NT2/D1 (cell line): ENCODE measurements at regions not wholly inside any gene's neighbourhood (a gene's known extent, or its start where the extent isn't known, plus 50 kb on each side); places are given as distances from the start of the nearest gene placed in this dataset.

Experiments
- SUZ12 ChIP-seq: IDR thresholded peaks from 2 replicates; pipeline ENCODE4 v1.6.1; 2011; ENCODE audit not compliant: insufficient read length, insufficient read depth; ENCODE audit errors: extremely low read depth
- ZNF274 ChIP-seq: IDR thresholded peaks from 2 replicates; pipeline ENCODE4 v1.6.1; 2011; ENCODE audit warnings: mild to moderate bottlenecking, low read depth, low read length

DNA sequence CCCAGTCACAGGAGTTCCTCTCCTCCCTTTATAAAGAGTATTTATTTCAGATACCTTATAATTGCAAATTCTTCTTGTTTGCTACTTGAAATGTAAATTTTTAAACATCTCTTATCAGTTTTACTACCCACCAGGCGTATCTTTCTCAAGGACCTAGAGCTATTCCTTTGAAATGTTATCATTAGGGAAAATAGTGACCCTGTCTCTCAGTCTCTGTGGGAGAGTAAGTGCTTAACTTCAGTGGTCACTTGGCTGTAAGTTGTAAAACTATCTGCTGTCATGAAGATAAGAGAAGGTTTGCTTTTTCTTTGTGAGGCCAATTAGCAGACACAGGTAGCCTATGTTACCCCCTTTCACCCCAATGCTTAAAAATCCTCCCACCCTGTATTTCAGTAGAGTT is 241.6 kb downstream of the TACR3 start:
- no peak for TF ChIP-seq ZNF274
- TF ChIP-seq SUZ12 = no peak
